HepG2 (cell line): ENCODE measurements at regions not wholly inside any gene's neighbourhood (a gene's known extent, or its start where the extent isn't known, plus 50 kb on each side); places are given as distances from the start of the nearest gene placed in this dataset.

Source experiments
- AHDC1 ChIP-seq: sonication (generic); formaldehyde crosslinking; IDR thresholded peaks from 2 replicates; pipeline ENCODE4 v1.5.1; 2020; ENCODE audit warnings: mild to moderate bottlenecking, missing genetic modification reagents, borderline replicate concordance
- ATF7-NPFF ChIP-seq: sonication (generic); formaldehyde crosslinking; IDR thresholded peaks from 2 replicates; pipeline ENCODE4 v1.8.1; 2023; ENCODE audit warnings: mild to moderate bottlenecking, low read depth, missing genetic modification reagents, moderate library complexity
- DPF2 ChIP-seq: sonication (generic); formaldehyde crosslinking; IDR thresholded peaks from 2 replicates; pipeline ENCODE4 v1.4.0; 2020; ENCODE audit warnings: mild to moderate bottlenecking, low read depth, missing genetic modification reagents, borderline replicate concordance
- KAT2B ChIP-seq: fragments of 150-350 bp; IDR thresholded peaks from 2 replicates; pipeline ENCODE4 v1.6.1; 2014; ENCODE audit warnings: low read depth, low read length, borderline replicate concordance
- MAX ChIP-seq: IDR thresholded peaks from 2 replicates; pipeline ENCODE4 v1.6.1; 2012; ENCODE audit warnings: inconsistent platforms
- MED8 ChIP-seq: sonication (generic); formaldehyde crosslinking; IDR thresholded peaks from 2 replicates; pipeline ENCODE4 v1.8.1; 2023; ENCODE audit warnings: mild to moderate bottlenecking, missing genetic modification reagents; ENCODE audit not compliant: insufficient replicate concordance
- MIER3 ChIP-seq: IDR thresholded peaks from 2 replicates; pipeline ENCODE4 v1.6.1; 2016; ENCODE audit warnings: missing compliant biosample characterization, borderline replicate concordance
- MIXL1 ChIP-seq: IDR thresholded peaks from 2 replicates; pipeline ENCODE4 v1.6.1; 2016
- REPIN1 ChIP-seq: sonication (generic); formaldehyde crosslinking; IDR thresholded peaks from 2 replicates; pipeline ENCODE4 v1.8.0; 2022; ENCODE audit warnings: missing genetic modification reagents, low read depth, mild to moderate bottlenecking, borderline replicate concordance
- SAP130 ChIP-seq: IDR thresholded peaks from 2 replicates; pipeline ENCODE4 v1.6.1; 2016; ENCODE audit warnings: low read depth
- SKIL ChIP-seq: sonication (generic); formaldehyde crosslinking; IDR thresholded peaks from 2 replicates; pipeline ENCODE4 v1.8.0; 2022; ENCODE audit warnings: missing genetic modification reagents, mild to moderate bottlenecking, moderate library complexity, borderline replicate concordance
- ZBTB4 ChIP-seq: sonication (generic); formaldehyde crosslinking; IDR thresholded peaks from 2 replicates; pipeline ENCODE4 v1.4.0; 2020; ENCODE audit warnings: missing genetic modification reagents, mild to moderate bottlenecking, borderline replicate concordance
- ZNF121 ChIP-seq: sonication (generic); formaldehyde crosslinking; IDR thresholded peaks from 2 replicates; pipeline ENCODE4 v1.5.0; 2020; ENCODE audit warnings: mild to moderate bottlenecking, missing genetic modification reagents
- ZNF33B ChIP-seq: sonication (generic); formaldehyde crosslinking; IDR thresholded peaks from 2 replicates; pipeline ENCODE4 v1.5.1; 2020; ENCODE audit warnings: mild to moderate bottlenecking, missing genetic modification reagents
- ZNF547 ChIP-seq: sonication (generic); formaldehyde crosslinking; IDR thresholded peaks from 2 replicates; pipeline ENCODE4 v1.5.1; 2020; ENCODE audit warnings: mild to moderate bottlenecking, missing genetic modification reagents

- TF ChIP-seq REPIN1 (CRISPR knock-in tag) (no peak), ZNF547 (CRISPR knock-in tag) (no peak), ATF7-NPFF (CRISPR knock-in tag) (no peak), ZNF33B (CRISPR knock-in tag) (no peak), MED8 (no peak), AHDC1 (CRISPR knock-in tag) (peak; percentile 22; the same call in 1 of the 2 replicates), DPF2 (CRISPR knock-in tag) (no peak), SAP130 (CRISPR knock-in tag) (0 out of 2 replicates have a peak, but pooled peaks have one; percentile 13), KAT2B (no peak), MAX (peak; percentile 19; the same call in 1 of the 2 replicates), MIXL1 (CRISPR knock-in tag) (0 out of 2 replicates have a peak, but pooled peaks have one; percentile 16), SKIL (CRISPR knock-in tag) (no peak), MIER3 (no peak), ZBTB4 (no peak), ZNF121 (no peak)
Measured at GRCh38 chr1:213821943-213822334, 165.8 kb upstream of the PROX1 start (continued).
